ENCODE measurements at regions not wholly inside any gene's neighbourhood (a gene's known extent, or its start where the extent isn't known, plus 50 kb on each side); places are given as distances from the start of the nearest gene placed in this dataset.

DNA sequence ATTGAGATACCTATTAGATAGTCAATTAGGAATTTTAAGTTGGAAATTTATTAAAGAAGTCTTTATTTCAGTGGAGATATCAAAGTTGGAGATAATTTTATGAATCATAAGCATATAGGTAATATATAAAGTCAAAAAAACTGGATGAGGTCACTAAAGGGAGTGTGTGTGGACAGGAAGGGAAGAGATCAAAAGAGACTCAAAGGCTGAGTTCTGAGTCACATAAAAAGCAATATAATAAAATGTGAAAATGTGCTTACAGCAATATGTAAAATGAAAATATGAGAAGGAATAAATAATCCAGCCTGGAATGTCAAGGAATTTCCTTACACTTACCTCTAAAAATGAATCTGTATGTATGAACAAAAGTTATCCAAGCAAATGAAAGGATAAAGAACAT lies 583.3 kb upstream of the SORCS1 start:
- Histone ChIP-seq H3K79me1 (ENCODE audit: insufficient read depth, low read depth, low read length, poor library complexity, severe bottlenecking) (no peaks in the 10 kb centered on the region), H2BK20ac (ENCODE audit: low read depth, low read length, poor library complexity, severe bottlenecking) (no peak overlapping the region), H2BK15ac (ENCODE audit: low read depth, low read length) (no peak overlapping the region), H3K18ac (ENCODE audit: insufficient read length, low read depth, low read length) (no peak overlapping the region), H3K9me3 (ENCODE audit: control insufficient read depth, low read depth, low read length) (no peaks in the 10 kb centered on the region), H3K14ac (ENCODE audit: insufficient read depth, low read length) (no peak overlapping the region), H4K91ac (ENCODE audit: insufficient read length, low read depth, low read length) (no peak overlapping the region), H3K27ac (ENCODE audit: insufficient read length, low read depth, low read length) (no peak overlapping the region), H2AK5ac (ENCODE audit: insufficient read length, low read length) (no peak overlapping the region), H3K56ac (ENCODE audit: insufficient read length, low read depth, low read length) (no peak overlapping the region), H2AFZ (ENCODE audit: low read length) (no peak overlapping the region), H2BK12ac (ENCODE audit: insufficient read length, low read depth, low read length) (no peak overlapping the region), H2BK5ac (ENCODE audit: insufficient read length, low read length) (no peak overlapping the region), H4K20me1 (ENCODE audit: control insufficient read depth, insufficient read depth, insufficient read length) (no peaks in the 10 kb centered on the region), H3K9ac (ENCODE audit: extremely low read depth, insufficient read length, low read length) (no peak overlapping the region), H4K5ac (ENCODE audit: insufficient read length, low read depth, low read length) (no peak overlapping the region), H2BK120ac (ENCODE audit: low read depth, low read length, poor library complexity, severe bottlenecking) (no peak overlapping the region), H3K79me2 (ENCODE audit: insufficient read depth, low read length) (no peaks in the 10 kb centered on the region), H3K27me3 (ENCODE audit: insufficient read depth, low read length) (no peaks in the 10 kb centered on the region), H3K4ac (ENCODE audit: low read depth, low read length) (no peak overlapping the region), H3K23ac (ENCODE audit: insufficient read length, low read depth, low read length) (no peak overlapping the region), H3K4me1 (ENCODE audit: insufficient read depth, low read length) (no peaks in the 10 kb centered on the region), H3T11ph (ENCODE audit: low read length) (no peak overlapping the region), H4K8ac (replicated peaks; ENCODE audit: insufficient read length, low read depth, low read length) (no peak overlapping the region), H3K4me2 (ENCODE audit: insufficient read depth, insufficient read length, low read length) (no peak overlapping the region), H3K23me2 (ENCODE audit: insufficient read length, low read depth, low read length, poor library complexity, severe bottlenecking) (no peaks in the 10 kb centered on the region)
- Mint-ChIP-seq H3K4me3 (no peak overlapping the region), H3K27ac (no peak overlapping the region), H3K27me3 (ENCODE audit: low read depth) (no peaks in the 10 kb centered on the region), H3K9me3 (peaks cover 0 to 2% of the 10 kb centered on the region in 2 experiments; a peak in 3 of 5 replicates), H3K4me1 (no peaks in the 10 kb centered on the region), H3K36me3 (ENCODE audit: insufficient read depth in 1 of 3, low read depth in 3 of 3) (no peaks in the 10 kb centered on the region)
- DNase-seq: no peak
- TF ChIP-seq, protein P1, sequence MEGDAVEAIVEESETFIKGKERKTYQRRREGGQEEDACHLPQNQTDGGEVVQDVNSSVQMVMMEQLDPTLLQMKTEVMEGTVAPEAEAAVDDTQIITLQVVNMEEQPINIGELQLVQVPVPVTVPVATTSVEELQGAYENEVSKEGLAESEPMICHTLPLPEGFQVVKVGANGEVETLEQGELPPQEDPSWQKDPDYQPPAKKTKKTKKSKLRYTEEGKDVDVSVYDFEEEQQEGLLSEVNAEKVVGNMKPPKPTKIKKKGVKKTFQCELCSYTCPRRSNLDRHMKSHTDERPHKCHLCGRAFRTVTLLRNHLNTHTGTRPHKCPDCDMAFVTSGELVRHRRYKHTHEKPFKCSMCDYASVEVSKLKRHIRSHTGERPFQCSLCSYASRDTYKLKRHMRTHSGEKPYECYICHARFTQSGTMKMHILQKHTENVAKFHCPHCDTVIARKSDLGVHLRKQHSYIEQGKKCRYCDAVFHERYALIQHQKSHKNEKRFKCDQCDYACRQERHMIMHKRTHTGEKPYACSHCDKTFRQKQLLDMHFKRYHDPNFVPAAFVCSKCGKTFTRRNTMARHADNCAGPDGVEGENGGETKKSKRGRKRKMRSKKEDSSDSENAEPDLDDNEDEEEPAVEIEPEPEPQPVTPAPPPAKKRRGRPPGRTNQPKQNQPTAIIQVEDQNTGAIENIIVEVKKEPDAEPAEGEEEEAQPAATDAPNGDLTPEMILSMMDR (conservative IDR thresholded peaks at IDR 0.05): no peak

Data from H9 (cell line).